22Rv1 (cell line): ENCODE measurements at regions not wholly inside any gene's neighbourhood (a gene's known extent, or its start where the extent isn't known, plus 50 kb on each side); places are given as distances from the start of the nearest gene placed in this dataset.

Experiments used
- ZFX ChIP-seq: fragments of 450-650 bp; IDR thresholded peaks from 2 replicates; pipeline ENCODE4 v1.6.1; 2017; ENCODE audit warnings: antibody characterized with exemption, borderline replicate concordance
- TF ChIP-seq, protein P1 (sequence below): fragments of 450-650 bp; IDR thresholded peaks from 2 replicates; pipeline ENCODE4 v1.5.1; 2017; ENCODE audit warnings: mild to moderate bottlenecking

DNA sequence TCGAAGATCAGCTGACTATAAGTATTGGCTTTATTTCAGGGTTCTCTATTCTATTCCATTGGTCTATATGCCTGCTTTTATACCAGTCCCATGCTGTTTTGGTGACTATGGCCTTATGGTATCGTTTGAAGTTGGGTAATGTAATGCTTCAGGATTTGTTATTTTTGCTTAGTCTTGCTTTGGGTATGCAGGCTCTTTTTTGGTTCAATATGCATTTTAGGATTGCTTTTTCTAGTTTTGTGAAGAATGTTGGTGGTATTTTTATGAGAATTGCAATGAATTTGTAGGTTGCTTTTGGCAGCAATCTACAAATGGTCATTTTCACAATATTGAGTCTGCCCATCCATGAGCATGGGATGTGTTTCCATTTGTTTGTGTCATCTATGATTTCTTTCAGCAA, 951.9 kb upstream of the SLITRK1 start:
- TF ChIP-seq, protein P1, sequence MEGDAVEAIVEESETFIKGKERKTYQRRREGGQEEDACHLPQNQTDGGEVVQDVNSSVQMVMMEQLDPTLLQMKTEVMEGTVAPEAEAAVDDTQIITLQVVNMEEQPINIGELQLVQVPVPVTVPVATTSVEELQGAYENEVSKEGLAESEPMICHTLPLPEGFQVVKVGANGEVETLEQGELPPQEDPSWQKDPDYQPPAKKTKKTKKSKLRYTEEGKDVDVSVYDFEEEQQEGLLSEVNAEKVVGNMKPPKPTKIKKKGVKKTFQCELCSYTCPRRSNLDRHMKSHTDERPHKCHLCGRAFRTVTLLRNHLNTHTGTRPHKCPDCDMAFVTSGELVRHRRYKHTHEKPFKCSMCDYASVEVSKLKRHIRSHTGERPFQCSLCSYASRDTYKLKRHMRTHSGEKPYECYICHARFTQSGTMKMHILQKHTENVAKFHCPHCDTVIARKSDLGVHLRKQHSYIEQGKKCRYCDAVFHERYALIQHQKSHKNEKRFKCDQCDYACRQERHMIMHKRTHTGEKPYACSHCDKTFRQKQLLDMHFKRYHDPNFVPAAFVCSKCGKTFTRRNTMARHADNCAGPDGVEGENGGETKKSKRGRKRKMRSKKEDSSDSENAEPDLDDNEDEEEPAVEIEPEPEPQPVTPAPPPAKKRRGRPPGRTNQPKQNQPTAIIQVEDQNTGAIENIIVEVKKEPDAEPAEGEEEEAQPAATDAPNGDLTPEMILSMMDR: no peak
- no peak for TF ChIP-seq ZFX
